COLO829 (cell line): ENCODE measurements at regions not wholly inside any gene's neighbourhood (a gene's known extent, or its start where the extent isn't known, plus 50 kb on each side); places are given as distances from the start of the nearest gene placed in this dataset.
A peak's percentile ranks its signal among the peaks of the same experiment; 100 is the strongest.
"Not testable (repeated sequence)": the region's sequence is repeated elsewhere in the genome, so short reads cannot be mapped to it uniquely, and the experiment has no call there.

Experiments
- DNase-seq: peaks from one replicate; pipeline ENCODE4 v3.0.0; 2012; ENCODE audit warnings: low spot score

- no peak for DNase-seq
Observed at GRCh38 chr1:170376801-170377385, 155.1 kb upstream of the GORAB start.

GRCh38 chr1:170377440-170377839 lies 154.5 kb upstream of the GORAB start:
- DNase-seq: no peak

GRCh38 chr1:170377896-170378634 lies 153.9 kb upstream of the GORAB start:
- DNase-seq: no peak

GRCh38 chr1:170385750-170386149 lies 146.2 kb upstream of the GORAB start:
- no peak for DNase-seq

GRCh38 chr1:170388489-170388888 lies 143.5 kb upstream of the GORAB start:
- no peak for DNase-seq

- no peak for DNase-seq
Observed at GRCh38 chr1:170395149-170395548, 136.8 kb upstream of the GORAB start.

GRCh38 chr1:170397061-170397460 lies 134.9 kb upstream of the GORAB start:
- no peak for DNase-seq

- DNase-seq: no peak
Observed at GRCh38 chr1:170402476-170403311, 129.3 kb upstream of the GORAB start.

- no peak for DNase-seq
Observed at GRCh38 chr1:170407138-170407537, 124.8 kb upstream of the GORAB start.

GRCh38 chr1:170407581-170407980 lies 124.4 kb upstream of the GORAB start:
- no peak for DNase-seq

GRCh38 chr1:170410401-170411166 lies 121.4 kb upstream of the GORAB start:
- no peak for DNase-seq

GRCh38 chr1:170414989-170415709 lies 116.8 kb upstream of the GORAB start:
- DNase-seq: no peak

- DNase-seq: no peak
Observed at GRCh38 chr1:170415710-170416372, 116.1 kb upstream of the GORAB start.

GRCh38 chr1:170424346-170424745 lies 107.6 kb upstream of the GORAB start:
- DNase-seq: no peak

- DNase-seq: no peak
Observed at GRCh38 chr1:170426596-170426995, 105.4 kb upstream of the GORAB start.

GRCh38 chr1:170427002-170427401 lies 105.0 kb upstream of the GORAB start:
- DNase-seq: not testable (repeated sequence)

- no peak for DNase-seq
Observed at GRCh38 chr1:170436928-170437327, 95.0 kb upstream of the GORAB start.

GRCh38 chr1:170445096-170445495 lies 86.9 kb upstream of the GORAB start:
- no peak for DNase-seq

- DNase-seq: peak; percentile 11
Observed at GRCh38 chr1:170448661-170449158, 83.3 kb upstream of the GORAB start.

GRCh38 chr1:170457325-170458050 lies 74.5 kb upstream of the GORAB start:
- DNase-seq: not testable (repeated sequence)
